Stomach (tissue), 8 donors: ENCODE measurements at regions not wholly inside any gene's neighbourhood (a gene's known extent, or its start where the extent isn't known, plus 50 kb on each side); places are given as distances from the start of the nearest gene placed in this dataset.

Experiments used
- DNase-seq, 2 donors: peaks; one replicate each; pipeline versions ENCODE4 v3.0.0 to v3.0.0-alpha.2; 2013 to 2019
- H3K27ac ChIP-seq, 5 donors: fragments of 200-600 bp in 4 of 5; sonication (generic) in 4 of 5; one replicate each; pipeline ENCODE4 v1.5.1; 2013 to 2019; ENCODE audit warnings: mild to moderate bottlenecking in 1 of 5, moderate library complexity in 1 of 5
- H3K27me3 ChIP-seq, 3 donors: fragments of 200-600 bp; sonication (generic); one replicate each; pipeline ENCODE4 v1.5.1; 2017 to 2019; ENCODE audit warnings: mixed run types in 1 of 3
- H3K36me3 ChIP-seq, 4 donors: fragments of 200-600 bp; sonication (generic); 1 replicate in 3 of 4; 2 replicates in 1 of 4; pipeline ENCODE4 v1.5.1; 2016 to 2019
- H3K4me1 ChIP-seq, 4 donors: fragments of 200-600 bp; sonication (generic); one replicate each; pipeline ENCODE4 v1.5.1; 2016 to 2019
- H3K4me3 ChIP-seq, 4 donors: fragments of 200-600 bp; sonication (generic) in 3 of 4; one replicate each; pipeline ENCODE4 v1.5.1; 2016 to 2019; ENCODE audit warnings: mild to moderate bottlenecking in 1 of 4
- H3K9me3 ChIP-seq, 4 donors: fragments of 200-600 bp; sonication (generic); one replicate each; pipeline ENCODE4 v1.5.1; 2016 to 2019
- EP300 ChIP-seq: sonication (generic); formaldehyde crosslinking; IDR thresholded peaks from one replicate; pipeline ENCODE4 v1.6.1; 2017; ENCODE audit warnings: antibody characterized with exemption
- POLR2A ChIP-seq, 4 donors: fragments of 450-650 bp; IDR thresholded peaks; one replicate each; pipeline ENCODE4 v1.6.1; 2016; ENCODE audit warnings: antibody characterized with exemption in 4 of 4, control low read depth in 2 of 4, mild to moderate bottlenecking in 1 of 4, moderate library complexity in 1 of 4
- POLR2AphosphoS5 ChIP-seq, 3 donors: sonication (generic); formaldehyde crosslinking; IDR thresholded peaks; one replicate each; pipeline ENCODE4 v1.6.1; 2016; ENCODE audit warnings: antibody characterized with exemption in 3 of 3
- WGBS, 5 donors: extraction: QIAGEN DNeasy Blood & Tissue Kit in 3 of 5; methylation state at CpG; one replicate each; pipeline versions ENCODE4 v1.1.5 to v1.1.7; 2013 to 2018; 5-methylcytosine and 5-hydroxymethylcytosine counted together
- intact Hi-C: fragments of 100-400 bp; cut with DNase I; formaldehyde crosslinking; loops from one replicate; pipeline ENCODE4 v1.15.1; 2023; ENCODE audit warnings: low total_unique reads
- TF ChIP-seq, protein P1 (sequence below), 7 experiments: fragments of 450-650 bp in 4 of 7; fragments of 200-600 bp in 3 of 7; sonication (generic) in 3 of 7; IDR thresholded peaks; one replicate each; pipeline ENCODE4 v1.5.1; 2016 to 2019; ENCODE audit warnings: antibody characterized with exemption in 7 of 7, control low read depth in 2 of 7, mild to moderate bottlenecking in 1 of 7
- donor health status: healthy with polysubstance abuse.
- donor health status: Bipolar disorder and iron deficiency.
- donor health status: healthy.

DNA sequence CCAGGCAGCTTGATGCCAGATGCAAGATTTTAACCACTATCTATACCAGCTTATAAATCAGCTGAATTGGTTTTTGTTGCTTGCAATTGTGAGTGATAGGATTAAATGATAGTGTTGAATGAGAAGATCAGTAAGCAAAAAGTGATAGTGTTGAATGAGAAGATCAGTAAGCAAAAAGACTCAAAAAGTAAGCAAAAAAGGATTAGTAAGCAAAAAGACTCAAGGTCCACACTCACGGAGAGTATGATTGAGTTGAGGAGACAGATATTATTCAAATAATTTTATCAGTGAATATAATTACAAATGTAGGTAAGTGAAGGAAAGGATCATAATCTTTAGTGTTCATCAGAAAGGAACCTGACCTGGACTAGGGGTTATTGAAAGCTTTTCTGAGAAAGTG is 58.0 kb upstream of the ARRDC3 start:
- Histone ChIP-seq H3K36me3 (no peaks in the 10 kb centered on the region), H3K4me1 (no peaks in the 10 kb centered on the region), H3K4me3 (no peak overlapping the region), H3K27me3 (no peaks in the 10 kb centered on the region), H3K9me3 (no peaks in the 10 kb centered on the region), H3K27ac (no peak overlapping the region)
- WGBS, 5 donors, result 84 to 93% (median 93%) methylated on average over 1 of the region's 1 CpG
- no peak for DNase-seq
- TF ChIP-seq EP300, result no peak
- TF ChIP-seq, protein P1, sequence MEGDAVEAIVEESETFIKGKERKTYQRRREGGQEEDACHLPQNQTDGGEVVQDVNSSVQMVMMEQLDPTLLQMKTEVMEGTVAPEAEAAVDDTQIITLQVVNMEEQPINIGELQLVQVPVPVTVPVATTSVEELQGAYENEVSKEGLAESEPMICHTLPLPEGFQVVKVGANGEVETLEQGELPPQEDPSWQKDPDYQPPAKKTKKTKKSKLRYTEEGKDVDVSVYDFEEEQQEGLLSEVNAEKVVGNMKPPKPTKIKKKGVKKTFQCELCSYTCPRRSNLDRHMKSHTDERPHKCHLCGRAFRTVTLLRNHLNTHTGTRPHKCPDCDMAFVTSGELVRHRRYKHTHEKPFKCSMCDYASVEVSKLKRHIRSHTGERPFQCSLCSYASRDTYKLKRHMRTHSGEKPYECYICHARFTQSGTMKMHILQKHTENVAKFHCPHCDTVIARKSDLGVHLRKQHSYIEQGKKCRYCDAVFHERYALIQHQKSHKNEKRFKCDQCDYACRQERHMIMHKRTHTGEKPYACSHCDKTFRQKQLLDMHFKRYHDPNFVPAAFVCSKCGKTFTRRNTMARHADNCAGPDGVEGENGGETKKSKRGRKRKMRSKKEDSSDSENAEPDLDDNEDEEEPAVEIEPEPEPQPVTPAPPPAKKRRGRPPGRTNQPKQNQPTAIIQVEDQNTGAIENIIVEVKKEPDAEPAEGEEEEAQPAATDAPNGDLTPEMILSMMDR (IDR thresholded peaks at IDR 0.05), result no peak
- no peak for TF ChIP-seq POLR2A (IDR thresholded peaks at IDR 0.05)
- no peak for TF ChIP-seq POLR2AphosphoS5 (IDR thresholded peaks at IDR 0.05)
- intact Hi-C loops, result no loop called here

DNA sequence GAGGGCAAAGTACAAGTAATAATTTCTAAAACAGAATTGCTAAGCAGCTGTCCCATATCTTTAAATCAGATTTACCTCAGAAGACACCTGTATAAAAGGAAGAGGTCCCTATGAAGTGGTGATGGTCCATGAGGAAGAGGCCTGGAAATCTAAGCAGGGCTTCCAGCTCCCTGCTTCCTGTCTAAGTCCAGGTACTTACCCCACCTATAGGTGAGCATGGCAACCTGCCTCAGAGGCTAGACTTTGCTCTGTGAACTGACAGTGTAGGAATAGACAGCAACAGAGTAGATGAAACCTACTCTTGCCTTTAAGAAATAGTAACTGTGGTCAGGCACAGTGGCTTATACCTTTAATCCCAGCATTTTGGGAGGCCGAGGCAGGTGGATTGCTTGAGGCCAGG is 55.8 kb upstream of the ARRDC3 start:
- TF ChIP-seq, protein P1 (IDR thresholded peaks at IDR 0.05), result no peak
- TF ChIP-seq POLR2A (IDR thresholded peaks at IDR 0.05), result no peak
- Histone ChIP-seq H3K36me3 (no peaks in the 10 kb centered on the region), H3K27ac (no peak overlapping the region), H3K9me3 (no peaks in the 10 kb centered on the region), H3K27me3 (no peaks in the 10 kb centered on the region), H3K4me3 (no peak overlapping the region), H3K4me1 (no peaks in the 10 kb centered on the region)
- WGBS, 5 donors, result 96 to 100% (median 100%) methylated on average over 1 of the region's 1 CpG
- DNase-seq, result peak; percentile 25 to 27
- intact Hi-C loops, result no loop called here

DNA sequence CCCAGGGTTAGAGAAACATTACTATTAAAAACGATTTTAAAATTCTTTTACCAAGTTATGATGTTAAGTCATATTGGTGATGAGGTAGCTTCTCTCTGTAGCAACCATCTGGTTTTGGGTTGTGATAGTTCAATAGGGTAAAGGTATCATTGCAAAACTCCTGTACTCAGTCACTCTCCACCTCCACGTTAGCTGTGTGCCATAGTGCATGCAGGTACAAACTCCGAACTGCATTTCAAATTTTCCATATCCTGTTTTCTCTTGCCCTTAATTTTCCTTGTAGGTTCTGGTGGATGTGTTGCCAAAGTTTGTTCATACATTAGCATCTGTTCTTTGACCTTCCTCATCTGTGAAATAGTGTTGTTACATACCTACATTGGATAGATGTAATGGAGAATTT is 53.1 kb upstream of the ARRDC3 start:
- no peak for DNase-seq
- H3K4me1 ChIP-seq, result no peaks in the 10 kb centered on the region
- H3K27me3 ChIP-seq, result no peaks in the 10 kb centered on the region
- no peak for TF ChIP-seq POLR2AphosphoS5 (IDR thresholded peaks at IDR 0.05)
- no peak for TF ChIP-seq EP300
- TF ChIP-seq POLR2A (IDR thresholded peaks at IDR 0.05), result no peak
- TF ChIP-seq, protein P1 (IDR thresholded peaks at IDR 0.05), result no peak
- H3K9me3 ChIP-seq, result no peaks in the 10 kb centered on the region
- H3K27ac ChIP-seq, result no peak overlapping the region
- intact Hi-C loops, result no loop called here
- 63 to 83% (median 79%) methylated on average over 3 of the region's 3 CpGs for WGBS, 5 donors
- no peaks in the 10 kb centered on the region for H3K36me3 ChIP-seq
- H3K4me3 ChIP-seq, result no peak overlapping the region

DNA sequence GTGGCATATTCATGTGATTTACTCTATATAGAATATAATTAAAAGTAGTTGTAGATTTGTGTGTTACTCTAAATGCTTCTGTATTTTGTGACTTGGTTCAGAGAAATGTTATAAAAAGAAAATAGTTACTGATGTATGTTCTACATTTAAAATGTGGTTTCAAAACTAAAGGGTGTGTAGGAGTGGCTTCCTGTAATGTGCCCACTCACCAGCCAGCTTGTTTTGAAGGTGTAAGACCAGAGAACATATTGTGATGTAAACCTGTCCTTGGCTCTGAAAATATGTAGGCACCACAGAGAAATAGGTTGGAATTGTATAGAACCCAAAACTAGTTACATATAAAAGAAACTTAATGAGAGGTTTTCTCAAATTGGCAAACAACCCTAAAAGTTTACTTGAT is 51.2 kb upstream of the ARRDC3 start:
- H3K4me3 ChIP-seq, result no peak overlapping the region
- intact Hi-C loops, result no loop called here

DNA sequence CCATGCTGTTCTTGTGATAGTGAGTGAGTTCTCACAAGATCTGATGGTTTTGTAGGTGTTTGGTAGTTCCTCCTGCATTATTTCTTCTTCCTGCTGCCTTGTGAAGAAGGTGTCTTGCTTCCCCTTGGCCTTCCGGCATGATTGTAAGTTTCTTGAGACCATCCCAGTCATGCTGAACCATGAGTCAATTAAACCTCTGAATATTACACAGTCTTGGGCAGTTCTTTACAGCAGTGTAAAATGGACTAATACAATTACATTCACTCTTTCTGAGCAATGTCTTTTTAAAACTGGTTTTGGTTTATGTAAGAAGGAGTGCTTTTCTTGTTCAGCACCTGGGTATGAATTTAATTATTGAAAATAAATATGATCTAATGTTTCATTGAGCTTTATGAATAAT is 50.7 kb upstream of the ARRDC3 start:
- WGBS, 5 donors, result 94 to 100% (median 97%) methylated on average over 1 of the region's 1 CpG
- Histone ChIP-seq H3K27ac (no peak overlapping the region), H3K4me3 (no peak overlapping the region), H3K4me1 (no peaks in the 10 kb centered on the region), H3K9me3 (peaks cover 0 to 14% (median 8%) of the 10 kb centered on the region in 4 donors), H3K36me3 (no peaks in the 10 kb centered on the region), H3K27me3 (no peaks in the 10 kb centered on the region)
- intact Hi-C loops, result no loop called here
- no peak for DNase-seq
- TF ChIP-seq, protein P1 (IDR thresholded peaks at IDR 0.05), result no peak
- no peak for TF ChIP-seq POLR2A (IDR thresholded peaks at IDR 0.05)
- no peak for TF ChIP-seq EP300
- TF ChIP-seq POLR2AphosphoS5 (IDR thresholded peaks at IDR 0.05), result no peak

More for the DNA sequence above, 51.2 kb upstream of the ARRDC3 start:
- Histone ChIP-seq H3K27ac (no peak overlapping the region), H3K36me3 (no peaks in the 10 kb centered on the region), H3K27me3 (no peaks in the 10 kb centered on the region), H3K9me3 (peaks cover 0 to 9% (median 6%) of the 10 kb centered on the region in 4 donors), H3K4me1 (no peaks in the 10 kb centered on the region)
- DNase-seq, result peak in 1 of 2 donors; percentile 12
- TF ChIP-seq POLR2AphosphoS5 (IDR thresholded peaks at IDR 0.05), result no peak
- TF ChIP-seq POLR2A (IDR thresholded peaks at IDR 0.05), result no peak
